ENCODE measurements at regions not wholly inside any gene's neighbourhood (a gene's known extent, or its start where the extent isn't known, plus 50 kb on each side); places are given as distances from the start of the nearest gene placed in this dataset.

- no peak overlapping the region for H3K27ac Mint-ChIP-seq
- no peak overlapping the region for H3K4me3 Mint-ChIP-seq
- no peaks in the 10 kb centered on the region for H3K27me3 ChIP-seq (ENCODE audit: control insufficient read depth, insufficient read depth, low read length, poor library complexity, severe bottlenecking)
- no peaks in the 10 kb centered on the region for H3K36me3 ChIP-seq (ENCODE audit: control insufficient read depth, insufficient read depth, low read length)
- H3K4me3 ChIP-seq (ENCODE audit: low read length): no peak overlapping the region
- TF ChIP-seq, protein P1, sequence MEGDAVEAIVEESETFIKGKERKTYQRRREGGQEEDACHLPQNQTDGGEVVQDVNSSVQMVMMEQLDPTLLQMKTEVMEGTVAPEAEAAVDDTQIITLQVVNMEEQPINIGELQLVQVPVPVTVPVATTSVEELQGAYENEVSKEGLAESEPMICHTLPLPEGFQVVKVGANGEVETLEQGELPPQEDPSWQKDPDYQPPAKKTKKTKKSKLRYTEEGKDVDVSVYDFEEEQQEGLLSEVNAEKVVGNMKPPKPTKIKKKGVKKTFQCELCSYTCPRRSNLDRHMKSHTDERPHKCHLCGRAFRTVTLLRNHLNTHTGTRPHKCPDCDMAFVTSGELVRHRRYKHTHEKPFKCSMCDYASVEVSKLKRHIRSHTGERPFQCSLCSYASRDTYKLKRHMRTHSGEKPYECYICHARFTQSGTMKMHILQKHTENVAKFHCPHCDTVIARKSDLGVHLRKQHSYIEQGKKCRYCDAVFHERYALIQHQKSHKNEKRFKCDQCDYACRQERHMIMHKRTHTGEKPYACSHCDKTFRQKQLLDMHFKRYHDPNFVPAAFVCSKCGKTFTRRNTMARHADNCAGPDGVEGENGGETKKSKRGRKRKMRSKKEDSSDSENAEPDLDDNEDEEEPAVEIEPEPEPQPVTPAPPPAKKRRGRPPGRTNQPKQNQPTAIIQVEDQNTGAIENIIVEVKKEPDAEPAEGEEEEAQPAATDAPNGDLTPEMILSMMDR (conservative IDR thresholded peaks at IDR 0.05): no peak
- peaks cover 16% of the 10 kb centered on the region for H3K9me3 Mint-ChIP-seq
- H3K36me3 Mint-ChIP-seq (ENCODE audit: low read depth): peaks cover 9% of the 10 kb centered on the region
- H3K4me1 Mint-ChIP-seq: peaks cover 9% of the 10 kb centered on the region
- H3K27me3 Mint-ChIP-seq (ENCODE audit: insufficient read depth): no peaks in the 10 kb centered on the region
- H3K4me1 ChIP-seq (ENCODE audit: control insufficient read depth, insufficient read depth, low read length): no peaks in the 10 kb centered on the region
- 89% methylated on average over 1 of the region's 1 CpG; no CpG with 5 or more reads in 1 of the 2 experiments for WGBS, 2 experiments (ENCODE audit: insufficient coverage in 1 of 2, insufficient read length in 1 of 2)
- H3K9ac ChIP-seq (ENCODE audit: extremely low read depth, low read length, poor library complexity, severe bottlenecking): no peak overlapping the region
- DNase-seq: no peak
- H3K27ac ChIP-seq (ENCODE audit: low read depth, low read length): no peak overlapping the region
- H3K9me3 ChIP-seq (ENCODE audit: control insufficient read depth, low read length): peaks cover 32% of the 10 kb centered on the region
Measured at GRCh38 chr5:125582352-125582751, 835.9 kb upstream of the ZNF608 start.

DNA sequence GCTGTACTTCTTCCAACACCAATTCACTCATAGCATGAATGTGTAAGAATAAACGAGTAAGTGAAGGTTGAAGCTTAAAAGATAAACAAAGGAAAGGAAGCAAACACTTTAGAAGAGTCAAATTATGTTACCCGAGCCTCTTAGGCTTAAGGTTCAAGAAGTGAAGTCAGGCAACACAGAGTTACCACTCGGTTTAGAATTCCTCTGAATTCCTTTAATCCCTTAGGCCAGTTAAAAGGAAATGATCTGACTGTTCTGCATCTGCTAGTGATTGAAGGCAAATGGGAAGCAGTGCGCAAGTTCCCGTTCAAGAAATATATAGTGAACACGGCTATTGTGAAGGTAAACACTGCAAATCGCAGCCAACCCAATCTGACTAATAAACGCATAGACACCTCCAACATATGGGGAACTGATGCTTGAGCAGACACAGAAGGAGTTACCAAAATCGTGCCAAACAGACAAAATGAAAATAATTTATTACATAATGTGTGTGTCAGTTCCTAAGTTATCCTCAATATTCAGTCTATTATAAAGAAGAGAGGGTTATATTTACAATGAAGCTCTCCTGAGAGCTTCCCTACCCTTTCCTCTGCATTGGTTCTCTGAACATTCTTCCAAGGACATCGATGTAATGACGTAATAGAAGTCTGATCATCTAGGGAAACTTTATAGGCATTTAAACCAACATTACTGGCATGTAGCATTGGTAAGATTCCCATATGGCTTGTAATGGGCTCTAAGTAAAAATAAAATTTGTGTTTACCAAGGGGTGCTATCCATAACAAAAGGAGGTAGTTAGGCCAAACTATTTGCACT lies 837.1 kb upstream of the ZNF608 start:
- Mint-ChIP-seq H3K9me3 (peaks cover 22% of the 10 kb centered on the region), H3K36me3 (ENCODE audit: low read depth) (peaks cover 14% of the 10 kb centered on the region), H3K4me3 (no peak overlapping the region), H3K27ac (no peak overlapping the region), H3K4me1 (peaks cover 9% of the 10 kb centered on the region), H3K27me3 (ENCODE audit: insufficient read depth) (no peaks in the 10 kb centered on the region)
- no peaks in the 10 kb centered on the region for H3K27me3 ChIP-seq (ENCODE audit: control insufficient read depth, insufficient read depth, low read length, poor library complexity, severe bottlenecking)
- no peak overlapping the region for H3K9ac ChIP-seq (ENCODE audit: extremely low read depth, low read length, poor library complexity, severe bottlenecking)
- no peak overlapping the region for H3K4me3 ChIP-seq (ENCODE audit: low read length)
- TF ChIP-seq, protein P1 (conservative IDR thresholded peaks at IDR 0.05): no peak
- 94 to 97% methylated on average over 4 to 11 of the region's 11 CpGs for WGBS, 2 experiments (ENCODE audit: insufficient coverage in 1 of 2, insufficient read length in 1 of 2)
- H3K4me1 ChIP-seq (ENCODE audit: control insufficient read depth, insufficient read depth, low read length): no peaks in the 10 kb centered on the region
- no peaks in the 10 kb centered on the region for H3K36me3 ChIP-seq (ENCODE audit: control insufficient read depth, insufficient read depth, low read length)
- DNase-seq: no peak
- H3K9me3 ChIP-seq (ENCODE audit: control insufficient read depth, low read length): peaks cover 43% of the 10 kb centered on the region
- no peak overlapping the region for H3K27ac ChIP-seq (ENCODE audit: low read depth, low read length)

- Histone ChIP-seq H3K4me1 (ENCODE audit: control insufficient read depth, insufficient read depth, low read length) (no peaks in the 10 kb centered on the region), H3K9ac (ENCODE audit: extremely low read depth, low read length, poor library complexity, severe bottlenecking) (no peak overlapping the region), H3K36me3 (ENCODE audit: control insufficient read depth, insufficient read depth, low read length) (no peaks in the 10 kb centered on the region), H3K9me3 (ENCODE audit: control insufficient read depth, low read length) (peaks cover 49% of the 10 kb centered on the region), H3K27me3 (ENCODE audit: control insufficient read depth, insufficient read depth, low read length, poor library complexity, severe bottlenecking) (no peaks in the 10 kb centered on the region), H3K4me3 (ENCODE audit: low read length) (no peak overlapping the region), H3K27ac (ENCODE audit: low read depth, low read length) (no peak overlapping the region)
- Mint-ChIP-seq H3K4me1 (peaks cover 9% of the 10 kb centered on the region), H3K36me3 (ENCODE audit: low read depth) (peaks cover 15% of the 10 kb centered on the region), H3K4me3 (no peak overlapping the region), H3K27me3 (ENCODE audit: insufficient read depth) (no peaks in the 10 kb centered on the region), H3K9me3 (peaks cover 27% of the 10 kb centered on the region), H3K27ac (no peak overlapping the region)
- no peak for DNase-seq
- TF ChIP-seq, protein P1 (conservative IDR thresholded peaks at IDR 0.05): no peak
- 89% methylated on average over 3 of the region's 3 CpGs; no CpG with 5 or more reads in 1 of the 2 experiments for WGBS, 2 experiments (ENCODE audit: insufficient coverage in 1 of 2, insufficient read length in 1 of 2)
Measured at GRCh38 chr5:125584140-125584520, 837.7 kb upstream of the ZNF608 start.
